GM18907 (cell line): ENCODE measurements at regions not wholly inside any gene's neighbourhood (a gene's known extent, or its start where the extent isn't known, plus 50 kb on each side); places are given as distances from the start of the nearest gene placed in this dataset.

Experiments
- ATAC-seq: cut with Tn5 transposase; IDR thresholded peaks from one replicate; pipeline ENCODE4 v1.9.1; 2021; ENCODE audit warnings: mild to moderate bottlenecking, moderate library complexity; ENCODE audit not compliant: unreplicated experiment

DNA sequence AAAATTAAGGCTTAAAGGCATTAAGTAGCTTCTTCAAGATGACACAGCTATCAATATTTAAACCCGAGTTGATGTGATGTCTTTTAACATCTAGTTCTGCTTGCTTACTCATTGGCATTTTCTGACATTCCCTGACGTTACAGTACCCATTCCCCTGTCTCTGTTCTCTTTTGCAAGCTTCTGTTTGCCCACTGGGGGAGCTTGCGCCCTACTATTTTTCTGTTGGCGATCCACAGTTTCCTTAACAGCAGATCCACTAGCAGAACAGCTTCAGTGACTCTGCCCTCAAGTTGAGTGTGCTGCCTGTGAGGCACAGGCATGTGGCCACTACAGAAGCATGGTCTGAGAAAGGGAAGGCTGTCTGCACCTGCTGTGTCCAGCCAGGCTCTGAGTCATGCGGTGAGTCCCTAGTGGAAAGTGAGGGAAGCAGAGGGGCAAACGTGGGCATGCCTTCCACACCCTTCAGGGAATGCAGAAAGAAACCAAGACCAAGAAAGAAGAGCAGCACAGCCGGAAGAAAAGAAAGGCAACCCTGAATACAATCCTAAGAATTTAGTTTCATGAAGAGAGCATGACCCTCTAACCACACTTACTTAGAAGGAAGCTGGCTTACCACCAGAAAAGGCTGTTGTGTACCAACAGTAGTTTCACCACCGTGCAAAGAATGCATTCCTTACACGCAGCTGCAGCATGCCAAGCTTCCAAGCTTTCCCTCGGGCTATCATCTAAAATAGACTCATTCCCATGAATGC, 97.7 kb upstream of the VGLL2 start:
- no peak for ATAC-seq

DNA sequence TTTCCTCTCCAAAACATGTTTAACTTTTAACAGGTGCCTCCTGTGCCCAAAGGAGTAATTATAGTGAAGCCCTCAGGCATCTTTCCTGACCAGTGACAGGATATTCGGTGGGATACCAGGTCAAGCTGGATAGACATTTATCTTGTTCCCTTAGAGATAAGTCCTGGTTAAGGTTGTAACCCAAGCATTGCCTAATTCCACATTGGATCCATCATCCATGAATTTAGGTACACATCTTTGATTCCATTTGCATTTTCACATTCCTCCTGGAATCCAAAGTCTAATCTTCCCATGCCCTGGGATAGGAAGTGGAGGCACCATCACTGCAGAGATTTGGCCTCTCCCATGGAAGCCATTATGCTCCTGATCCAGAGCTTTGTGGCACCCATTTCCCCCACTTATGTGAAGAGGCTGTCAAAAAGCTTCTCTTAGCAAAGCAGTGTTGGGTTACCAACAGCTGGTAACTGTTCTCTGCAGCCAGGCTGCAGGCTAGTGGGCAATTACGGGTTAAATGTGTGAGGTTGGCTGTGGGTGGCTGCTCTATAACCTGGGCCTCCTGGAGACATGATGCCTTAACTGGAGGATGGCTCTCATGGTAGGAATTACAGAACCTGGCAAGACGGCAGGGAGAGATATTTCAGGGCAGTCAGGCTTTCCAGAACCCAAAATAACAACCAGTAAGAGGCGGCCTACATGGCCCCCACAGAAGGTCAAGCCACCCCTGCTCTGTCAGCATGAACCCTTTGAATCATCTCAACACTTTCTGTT, 96.9 kb upstream of the VGLL2 start:
- no peak for ATAC-seq

DNA sequence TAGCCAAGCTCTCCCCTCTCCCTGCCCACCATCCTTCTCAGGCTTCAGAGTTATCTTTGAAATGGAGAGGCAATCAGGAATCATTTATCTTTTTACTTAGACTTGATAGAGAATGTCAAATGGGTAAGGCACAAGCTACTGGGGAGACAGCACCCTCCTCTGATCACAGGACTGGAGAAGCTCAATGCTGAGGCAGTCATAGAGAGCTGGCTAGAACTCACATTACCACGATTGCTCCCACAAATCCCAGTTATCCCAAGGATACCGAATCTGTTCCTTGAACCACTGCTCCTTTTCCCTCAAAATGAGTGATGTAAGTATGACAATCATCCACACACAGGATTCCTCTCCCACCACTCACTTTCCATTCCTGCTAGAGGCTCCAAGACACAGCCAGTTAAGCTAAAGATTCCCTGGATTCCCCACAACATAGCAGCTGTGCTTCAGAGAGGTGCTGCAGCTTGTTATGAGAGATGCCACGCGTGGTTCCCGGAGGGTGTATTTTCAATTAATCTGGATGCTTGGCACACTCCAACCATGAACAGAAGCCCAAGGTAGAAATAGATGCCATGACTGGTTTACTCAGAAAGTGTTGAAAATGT, 96.2 kb upstream of the VGLL2 start:
- no peak for ATAC-seq

DNA sequence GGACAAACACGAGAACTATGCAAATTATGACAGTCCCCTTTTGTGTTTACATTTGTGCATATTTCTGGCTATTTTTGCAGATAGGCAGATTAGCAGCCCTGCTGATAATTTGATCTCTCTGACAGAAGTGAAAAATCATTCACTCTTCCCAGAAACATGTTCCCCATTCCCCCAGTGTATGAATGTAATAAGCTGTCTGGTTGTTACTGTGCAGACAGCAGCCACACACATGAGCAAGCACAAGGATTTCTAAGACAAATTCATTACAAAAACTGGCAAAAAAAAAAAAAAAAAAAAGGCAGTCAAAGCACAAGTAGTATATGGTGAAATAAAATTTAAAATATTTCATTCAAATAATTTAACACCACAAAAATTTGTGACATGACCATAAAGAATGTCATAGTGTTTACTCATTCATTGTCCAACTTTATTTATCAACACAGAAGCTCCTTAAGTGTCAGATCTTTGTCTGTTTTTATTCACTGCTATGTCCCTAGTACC, 95.5 kb upstream of the VGLL2 start:
- no peak for ATAC-seq

DNA sequence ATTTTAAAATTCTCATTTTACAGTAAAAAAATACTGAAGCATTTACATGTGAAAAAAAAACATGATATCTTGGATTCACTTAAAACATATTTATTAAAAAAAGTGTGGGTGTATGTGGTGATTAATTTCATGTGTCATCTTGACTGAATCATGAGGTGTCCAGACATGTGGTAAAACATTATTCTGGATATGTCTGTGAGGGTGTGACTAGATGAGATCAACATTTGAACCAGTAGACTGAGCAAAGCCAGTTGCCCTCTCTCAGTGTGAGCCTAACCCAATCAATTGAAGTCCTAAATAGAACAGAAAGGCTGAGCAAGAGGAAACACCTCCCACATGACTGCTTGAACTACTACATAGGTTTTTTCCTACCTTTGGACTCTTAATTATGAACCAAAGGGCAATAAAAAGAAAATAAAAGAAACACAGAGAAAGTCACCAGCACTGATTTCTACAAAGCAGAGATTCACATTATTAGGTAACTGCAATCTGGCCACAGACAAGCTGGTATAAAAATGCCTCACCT, 90.5 kb upstream of the VGLL2 start:
- no peak for ATAC-seq

DNA sequence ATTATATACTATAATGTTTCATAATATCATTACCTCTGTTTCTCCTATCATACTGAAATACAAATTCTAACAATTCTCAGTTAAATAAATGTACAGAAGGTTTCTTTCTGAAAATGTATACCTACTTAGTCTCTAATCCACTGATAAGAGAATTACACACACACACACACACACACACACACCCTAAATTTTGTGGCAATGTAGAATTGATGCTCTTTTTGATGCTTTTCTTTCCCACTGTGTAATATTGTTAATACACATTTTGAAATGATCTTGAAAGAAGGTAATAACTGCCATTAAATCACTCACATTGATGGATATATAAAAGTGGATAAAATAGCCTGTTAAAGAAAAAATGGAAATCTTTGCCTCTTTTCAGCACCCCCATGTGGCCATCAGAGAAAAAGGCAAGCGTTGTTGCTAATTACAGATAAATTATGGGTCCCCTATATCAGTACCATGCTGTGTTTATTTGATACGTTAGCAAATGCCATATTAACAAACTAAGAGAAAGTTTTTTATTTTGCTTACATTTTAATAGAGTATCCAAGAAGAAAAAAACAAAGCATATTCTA, 76.6 kb upstream of the VGLL2 start:
- ATAC-seq: no peak

DNA sequence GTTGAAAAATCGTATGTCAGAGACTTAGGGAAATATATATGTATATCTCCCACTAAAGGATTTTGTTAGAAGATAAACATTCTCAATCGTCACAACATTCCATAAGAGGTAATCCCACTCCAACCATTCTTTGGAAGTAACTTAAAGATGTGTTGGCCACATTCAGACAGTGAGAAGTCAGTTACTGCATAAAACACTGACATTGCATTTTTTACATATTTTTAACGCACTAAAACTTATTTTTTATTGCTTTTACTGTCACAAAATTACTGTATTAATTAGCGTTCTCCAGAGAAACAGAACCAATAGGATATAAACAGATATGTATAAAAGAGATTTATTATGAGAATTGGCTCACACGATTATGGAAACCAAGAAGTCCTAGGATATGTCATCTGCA, 74.3 kb upstream of the VGLL2 start:
- no peak for ATAC-seq

DNA sequence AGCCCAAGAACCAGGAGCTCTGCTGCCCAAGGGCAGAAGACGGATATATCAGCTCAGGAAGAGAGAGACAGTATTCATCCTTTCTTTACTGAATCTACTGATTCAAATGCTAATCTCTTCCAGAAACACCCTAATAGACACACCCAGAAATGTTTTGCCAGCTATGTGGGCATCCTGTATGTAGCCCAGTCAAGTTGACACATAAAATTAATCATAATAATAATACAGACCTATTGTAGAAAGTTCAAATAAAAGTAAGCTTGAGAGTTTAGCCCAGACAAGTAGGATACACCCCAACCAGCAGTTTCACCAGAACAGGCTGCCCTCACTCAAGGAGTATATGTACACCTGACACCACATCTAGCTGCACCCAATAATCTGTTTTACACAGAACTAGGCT, 73.9 kb upstream of the VGLL2 start:
- ATAC-seq: no peak

DNA sequence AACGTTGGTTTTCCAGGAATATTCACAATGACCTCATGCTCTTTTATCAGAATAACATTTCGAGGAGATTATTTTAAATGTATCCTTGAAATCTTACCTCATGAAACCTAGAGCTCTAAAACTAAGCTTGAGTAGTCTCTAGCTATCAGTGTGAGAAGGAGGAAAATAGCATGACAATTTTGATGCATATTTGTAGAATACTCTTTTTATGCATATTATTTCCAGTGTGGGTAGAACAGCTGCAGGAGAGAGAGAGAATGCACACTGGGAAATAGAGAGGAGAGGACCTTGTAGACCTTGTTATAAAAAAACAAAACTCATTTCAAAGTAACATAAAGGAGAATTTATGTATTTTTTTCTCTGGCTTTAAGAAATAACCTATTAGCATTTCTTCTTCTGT, 71.1 kb upstream of the VGLL2 start:
- ATAC-seq: no peak

DNA sequence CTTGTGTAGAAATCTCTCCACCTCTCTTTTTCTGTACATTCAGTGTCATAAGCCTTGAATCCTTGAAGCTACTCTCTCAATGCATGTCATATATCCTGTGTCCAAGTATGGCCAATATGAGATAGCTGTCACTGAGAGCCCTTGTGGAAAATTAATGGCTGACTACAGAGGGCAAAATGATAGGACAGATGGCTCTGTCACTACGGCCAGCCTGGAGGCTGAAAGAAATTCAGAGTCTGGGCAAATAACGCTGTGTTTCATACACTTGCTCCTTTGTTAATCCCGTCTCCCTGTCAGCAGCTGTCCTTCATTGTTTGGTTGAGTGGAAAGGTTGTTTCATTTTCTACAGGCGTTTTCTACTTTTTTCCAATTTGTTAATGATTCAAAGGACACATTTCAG, 70.4 kb upstream of the VGLL2 start:
- no peak for ATAC-seq

DNA sequence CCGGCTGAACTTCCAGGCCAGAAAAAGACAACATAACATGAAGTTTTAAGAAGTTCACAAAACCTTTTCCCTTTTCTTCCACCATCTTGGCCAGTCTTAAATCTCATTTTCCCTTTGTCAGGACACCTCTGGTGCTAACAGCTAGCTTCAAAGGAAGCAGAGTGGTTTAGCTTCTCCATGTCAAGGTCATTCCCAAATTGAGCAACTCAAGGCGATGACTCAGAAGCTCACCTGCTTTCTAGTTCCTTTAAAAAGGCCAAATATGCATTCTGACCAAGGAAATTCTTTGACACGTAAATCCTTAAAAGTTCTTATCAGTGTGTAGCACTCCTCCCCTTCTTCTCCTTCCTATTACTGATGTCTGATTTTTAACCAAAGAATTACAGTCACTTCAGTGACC, 69.6 kb upstream of the VGLL2 start:
- no peak for ATAC-seq

DNA sequence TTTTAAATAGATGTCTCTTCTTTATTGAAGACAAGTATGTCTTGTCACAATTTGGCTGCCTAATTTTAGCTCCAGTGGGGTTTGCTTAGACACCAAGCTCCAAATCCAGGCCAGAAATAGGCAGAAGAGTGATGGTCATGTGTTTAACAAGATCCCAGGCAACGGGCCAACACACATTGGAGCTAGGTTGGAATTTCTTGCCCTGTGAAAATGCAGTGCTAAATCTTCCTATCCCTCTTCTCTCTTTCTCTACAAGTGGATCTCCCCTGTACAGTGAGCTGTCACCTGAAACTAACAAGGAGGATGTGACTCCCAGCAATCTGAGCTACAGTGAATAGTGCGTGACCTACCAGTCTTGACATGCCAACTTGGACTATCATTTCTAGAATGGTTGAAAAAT, 65.3 kb upstream of the VGLL2 start:
- ATAC-seq: no peak

DNA sequence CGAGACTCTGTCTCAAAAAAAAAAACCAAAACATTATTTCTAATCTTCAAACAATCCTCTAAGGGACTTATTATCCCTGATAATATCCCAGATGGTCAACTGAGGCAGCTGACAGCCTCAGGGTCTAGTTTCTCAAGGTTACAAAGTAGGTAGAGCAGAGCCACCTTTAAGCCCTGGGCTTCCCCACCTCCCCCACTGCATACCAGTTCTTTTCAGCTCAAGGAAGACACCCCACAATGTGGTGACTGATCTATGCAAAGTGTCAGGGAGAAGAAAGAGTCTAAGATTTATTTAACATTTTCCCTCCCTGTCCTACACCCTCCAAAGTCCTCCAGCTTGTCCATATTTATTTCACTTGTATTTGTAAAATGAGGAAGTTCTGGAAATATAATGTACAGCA, 60.5 kb upstream of the VGLL2 start:
- ATAC-seq: no peak

DNA sequence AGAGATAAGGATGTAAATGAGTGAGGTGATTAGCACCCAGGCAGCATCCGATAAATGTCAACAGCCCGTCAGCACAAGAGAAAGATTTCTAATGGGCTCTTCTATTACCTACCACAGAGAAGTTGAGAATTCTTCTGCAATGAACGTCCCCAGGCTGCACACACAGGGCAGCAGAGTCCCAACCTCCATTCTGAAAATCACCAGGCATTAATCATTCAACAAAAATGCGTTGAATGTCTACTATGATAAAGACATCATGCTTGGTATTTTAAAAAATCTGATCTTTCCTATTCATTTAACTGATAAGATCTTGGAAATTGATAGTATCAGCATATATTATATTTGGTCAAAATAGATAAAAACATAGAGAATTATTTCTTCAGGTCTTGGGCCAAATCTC, 59.5 kb upstream of the VGLL2 start:
- no peak for ATAC-seq

DNA sequence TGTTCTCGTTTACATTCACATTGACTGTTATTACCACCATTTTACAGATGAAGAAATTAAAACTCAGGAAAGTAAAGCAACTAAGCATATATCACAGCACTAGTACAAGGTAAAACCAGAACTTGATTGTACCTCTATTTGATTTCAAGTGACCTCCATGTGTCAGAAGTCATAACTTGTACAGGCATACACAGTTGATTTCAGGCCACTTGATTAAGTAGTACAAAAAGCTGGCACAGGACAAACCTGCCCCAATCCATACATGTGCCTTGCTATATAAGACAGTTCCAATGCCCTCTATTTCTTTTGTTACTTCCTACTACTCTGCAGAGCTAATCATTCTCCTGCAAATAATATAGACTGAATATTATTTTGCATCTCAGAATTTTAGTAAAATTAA, 58.8 kb upstream of the VGLL2 start:
- ATAC-seq: no peak

DNA sequence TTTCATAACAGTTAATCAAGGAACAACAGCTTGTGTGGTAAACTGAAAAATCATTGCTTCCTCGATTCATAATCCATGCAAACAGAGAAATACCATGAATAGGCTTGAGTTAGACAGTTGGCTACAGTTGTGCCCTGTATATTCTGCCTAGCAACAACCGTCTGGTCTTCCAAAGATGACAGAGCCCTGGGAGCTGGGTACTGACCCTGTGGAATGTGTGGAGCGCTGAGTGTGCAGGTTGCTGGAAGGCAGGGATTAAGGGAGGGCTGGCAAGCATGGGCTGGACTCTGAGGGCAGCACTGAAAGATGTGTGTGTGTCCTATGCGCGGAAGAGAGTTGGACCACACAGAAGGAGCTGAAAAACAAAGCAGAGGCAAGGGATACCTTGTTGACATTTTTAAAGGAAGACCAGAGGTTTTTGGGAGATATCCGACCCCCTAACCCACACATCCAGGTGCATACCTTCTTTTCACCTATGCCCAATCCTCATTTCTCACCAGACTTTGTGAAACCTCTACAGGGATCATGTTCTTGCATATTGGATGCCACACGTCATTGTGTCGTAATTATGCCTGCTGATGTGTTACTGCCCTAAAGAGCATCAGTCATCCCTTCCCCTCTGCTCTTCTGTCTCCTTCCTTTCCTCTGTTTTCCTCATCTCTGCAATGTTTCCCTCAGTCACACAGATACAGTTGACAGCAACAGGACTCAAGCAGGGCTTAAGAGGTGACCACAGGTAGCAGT, 58.2 kb upstream of the VGLL2 start:
- no peak for ATAC-seq

DNA sequence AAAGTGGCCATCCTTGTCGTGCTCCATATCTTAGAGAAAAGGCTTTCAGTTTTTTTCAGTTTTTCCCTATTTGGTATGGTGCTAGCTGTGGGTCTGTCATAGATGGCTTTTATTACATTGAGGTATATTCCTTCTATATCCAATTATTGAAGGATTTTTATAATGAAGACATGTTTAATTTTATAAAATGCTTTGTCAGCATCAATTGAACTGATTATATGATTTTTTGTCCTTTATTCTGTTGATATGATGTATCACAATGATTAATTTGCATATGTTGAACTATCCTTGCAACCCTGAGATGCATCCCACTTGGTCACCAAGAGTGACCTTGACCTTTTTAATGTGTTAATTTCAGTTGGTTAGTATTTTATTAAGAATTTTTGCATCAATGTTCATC, 55.1 kb upstream of the VGLL2 start:
- no peak for ATAC-seq

DNA sequence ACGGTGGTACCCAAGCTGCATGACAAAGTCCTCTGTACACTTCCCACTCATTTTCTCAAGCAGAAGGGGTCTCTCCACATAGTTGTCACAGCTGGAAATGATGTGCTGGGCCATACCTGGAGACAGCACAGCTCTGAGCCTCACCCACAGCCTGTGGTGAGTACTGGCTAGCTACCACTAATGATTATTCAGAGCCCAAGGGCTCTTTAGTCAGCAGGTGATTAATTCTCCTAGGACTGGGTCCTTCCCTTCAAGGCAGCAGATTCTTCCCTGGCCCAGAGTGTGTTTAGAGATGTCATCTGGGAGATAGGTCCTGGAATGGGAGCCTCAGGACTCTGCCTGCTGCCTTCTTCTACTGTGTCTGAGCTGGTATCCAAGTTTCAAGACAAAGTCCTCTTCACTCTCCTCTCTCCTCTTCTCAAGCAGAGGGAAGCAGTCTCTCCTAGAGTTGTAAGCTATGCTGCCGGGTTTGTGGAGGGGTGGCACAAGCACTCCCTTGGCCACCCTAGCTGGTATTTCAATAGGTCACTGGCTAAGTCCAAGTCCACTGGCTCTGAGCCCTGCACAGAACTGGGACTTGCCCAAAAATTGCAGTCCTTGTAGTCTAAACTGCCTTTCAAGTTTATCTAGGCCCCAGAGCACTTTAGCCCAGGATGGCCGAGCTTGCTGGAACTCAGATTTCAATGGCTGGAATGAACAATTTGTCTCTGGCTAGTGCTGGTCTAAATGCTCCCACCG, 49.8 kb upstream of the VGLL2 start:
- no peak for ATAC-seq
